ENCODE measurements at regions not wholly inside any gene's neighbourhood (a gene's known extent, or its start where the extent isn't known, plus 50 kb on each side); places are given as distances from the start of the nearest gene placed in this dataset.

- DNase-seq (ENCODE audit: low read depth): no peak
- Histone ChIP-seq H3K36me3 (ENCODE audit: control insufficient read depth, insufficient read depth, low read length) (no peaks in the 10 kb centered on the region), H3K4me3 (ENCODE audit: low read depth, low read length) (no peak overlapping the region), H3K27me3 (ENCODE audit: control insufficient read depth, insufficient read depth, low read length) (no peaks in the 10 kb centered on the region)
- no peak for FAIRE-seq
- TF ChIP-seq CTCF (IDR thresholded peaks at IDR 0.05; ENCODE audit: insufficient read depth, low read length, severe bottlenecking): no peak
These were observed 447.2 kb upstream of the TNP1 start for GRCh38 chr2:217307023-217307422.

- DNase-seq (ENCODE audit: low read depth) (peak; percentile 76), FAIRE-seq (no peak)
- H3K27me3 ChIP-seq (ENCODE audit: control insufficient read depth, insufficient read depth, low read length): no peaks in the 10 kb centered on the region
- no peak for TF ChIP-seq CTCF (IDR thresholded peaks at IDR 0.05; ENCODE audit: insufficient read depth, low read length, severe bottlenecking)
- H3K4me3 ChIP-seq (ENCODE audit: low read depth, low read length): no peak overlapping the region
- H3K36me3 ChIP-seq (ENCODE audit: control insufficient read depth, insufficient read depth, low read length): no peaks in the 10 kb centered on the region
These were observed 446.0 kb upstream of the TNP1 start for GRCh38 chr2:217305882-217306281.

GRCh38 chr2:217304582-217304981 is 444.7 kb upstream of the TNP1 start:
- Histone ChIP-seq H3K27me3 (ENCODE audit: control insufficient read depth, insufficient read depth, low read length) (no peaks in the 10 kb centered on the region), H3K4me3 (ENCODE audit: low read depth, low read length) (no peak overlapping the region), H3K36me3 (ENCODE audit: control insufficient read depth, insufficient read depth, low read length) (no peaks in the 10 kb centered on the region)
- no peak for TF ChIP-seq CTCF (IDR thresholded peaks at IDR 0.05; ENCODE audit: insufficient read depth, low read length, severe bottlenecking)
- no peak for DNase-seq (ENCODE audit: low read depth)
- no peak for FAIRE-seq

- TF ChIP-seq CTCF (IDR thresholded peaks at IDR 0.05; ENCODE audit: insufficient read depth, low read length, severe bottlenecking): no peak
- FAIRE-seq (no peak), DNase-seq (ENCODE audit: low read depth) (no peak)
- Histone ChIP-seq H3K36me3 (ENCODE audit: control insufficient read depth, insufficient read depth, low read length) (no peaks in the 10 kb centered on the region), H3K4me3 (ENCODE audit: low read depth, low read length) (no peak overlapping the region), H3K27me3 (ENCODE audit: control insufficient read depth, insufficient read depth, low read length) (no peaks in the 10 kb centered on the region)
These were observed 443.0 kb upstream of the TNP1 start for GRCh38 chr2:217302856-217303255.

GRCh38 chr2:217301142-217301925 is 441.5 kb upstream of the TNP1 start:
- no peaks in the 10 kb centered on the region for H3K36me3 ChIP-seq (ENCODE audit: control insufficient read depth, insufficient read depth, low read length)
- FAIRE-seq: no peak
- H3K4me3 ChIP-seq (ENCODE audit: low read depth, low read length): no peak overlapping the region
- no peak for DNase-seq (ENCODE audit: low read depth)
- TF ChIP-seq CTCF (IDR thresholded peaks at IDR 0.05; ENCODE audit: insufficient read depth, low read length, severe bottlenecking): no peak
- no peaks in the 10 kb centered on the region for H3K27me3 ChIP-seq (ENCODE audit: control insufficient read depth, insufficient read depth, low read length)

GRCh38 chr2:217299590-217299989 is 439.7 kb upstream of the TNP1 start:
- TF ChIP-seq CTCF (IDR thresholded peaks at IDR 0.05; ENCODE audit: insufficient read depth, low read length, severe bottlenecking): no peak
- DNase-seq (ENCODE audit: low read depth) (no peak), FAIRE-seq (no peak)
- Histone ChIP-seq H3K27me3 (ENCODE audit: control insufficient read depth, insufficient read depth, low read length) (no peaks in the 10 kb centered on the region), H3K4me3 (ENCODE audit: low read depth, low read length) (no peak overlapping the region), H3K36me3 (ENCODE audit: control insufficient read depth, insufficient read depth, low read length) (no peaks in the 10 kb centered on the region)

All from bronchial epithelial cell (primary cell).